Hepatocyte (in vitro differentiated cells): ENCODE measurements at regions not wholly inside any gene's neighbourhood (a gene's known extent, or its start where the extent isn't known, plus 50 kb on each side); places are given as distances from the start of the nearest gene placed in this dataset.

Experiments used
- DNase-seq: peaks from one replicate; pipeline ENCODE4 v3.0.0-alpha.2; 2016; ENCODE audit warnings: low spot score
- H2AFZ ChIP-seq: fragments of 200-600 bp; sonication (generic); 2 replicates; pipeline ENCODE4 v1.6.0; 2016; ENCODE audit warnings: antibody characterized with exemption, mild to moderate bottlenecking
- H3K27ac ChIP-seq: fragments of 200-600 bp; sonication (generic); 2 replicates; pipeline ENCODE4 v1.5.1; 2016; ENCODE audit warnings: mild to moderate bottlenecking
- H3K27me3 ChIP-seq: fragments of 200-600 bp; sonication (generic); 2 replicates; pipeline ENCODE4 v1.6.1; 2016
- H3K36me3 ChIP-seq: fragments of 200-600 bp; sonication (generic); replicated peaks from 2 replicates; pipeline ENCODE4 v1.5.1; 2016; ENCODE audit warnings: low read depth; ENCODE audit not compliant: insufficient read depth
- H3K4me1 ChIP-seq: fragments of 200-600 bp; sonication (generic); 2 replicates; pipeline ENCODE4 v1.5.1; 2016; ENCODE audit warnings: mild to moderate bottlenecking, moderate library complexity; ENCODE audit not compliant: insufficient read depth
- H3K4me2 ChIP-seq: fragments of 200-600 bp; sonication (generic); 2 replicates; pipeline ENCODE4 v1.6.0; 2016
- H3K4me3 ChIP-seq: fragments of 200-600 bp; sonication (generic); 2 replicates; pipeline ENCODE4 v1.5.1; 2016; ENCODE audit warnings: mild to moderate bottlenecking
- H3K79me2 ChIP-seq: fragments of 200-600 bp; sonication (generic); 2 replicates; pipeline ENCODE4 v1.6.0; 2017; ENCODE audit warnings: mild to moderate bottlenecking
- H3K9me2 ChIP-seq: fragments of 200-600 bp; sonication (generic); replicated peaks from 2 replicates; pipeline ENCODE4 v1.6.0; 2017; ENCODE audit warnings: mild to moderate bottlenecking; ENCODE audit not compliant: insufficient read depth
- H3K9me3 ChIP-seq: fragments of 200-600 bp; sonication (generic); 2 replicates; pipeline ENCODE4 v1.5.1; 2016; ENCODE audit warnings: low read depth, mild to moderate bottlenecking
- H4K20me1 ChIP-seq: fragments of 200-600 bp; sonication (generic); 2 replicates; pipeline ENCODE4 v1.6.0; 2016; ENCODE audit warnings: mild to moderate bottlenecking; ENCODE audit not compliant: insufficient read depth, poor library complexity, severe bottlenecking
- EZH2 ChIP-seq: fragments of 200-600 bp; sonication (generic); IDR thresholded peaks from 2 replicates; pipeline ENCODE4 v1.6.1; 2016; ENCODE audit warnings: antibody characterized with exemption, mild to moderate bottlenecking, borderline replicate concordance
- EZH2phosphoT487 ChIP-seq: fragments of 200-600 bp; sonication (generic); IDR thresholded peaks from one replicate; pipeline ENCODE4 v1.6.1; 2018; ENCODE audit warnings: antibody characterized with exemption, mild to moderate bottlenecking, low read depth, moderate library complexity; ENCODE audit not compliant: unreplicated experiment, severe bottlenecking
- WGBS: methylation state at CpG from one replicate; pipeline ENCODE4 v1.1.6; 2016; ENCODE audit warnings: low lambda C conversion rate; ENCODE audit errors: missing lambda C conversion rate; 5-methylcytosine and 5-hydroxymethylcytosine counted together
- TF ChIP-seq, protein P1 (sequence below): fragments of 200-600 bp; sonication (generic); IDR thresholded peaks from 2 replicates; pipeline ENCODE4 v1.5.1; 2016; ENCODE audit warnings: antibody characterized with exemption, mild to moderate bottlenecking; ENCODE audit not compliant: poor library complexity

DNA sequence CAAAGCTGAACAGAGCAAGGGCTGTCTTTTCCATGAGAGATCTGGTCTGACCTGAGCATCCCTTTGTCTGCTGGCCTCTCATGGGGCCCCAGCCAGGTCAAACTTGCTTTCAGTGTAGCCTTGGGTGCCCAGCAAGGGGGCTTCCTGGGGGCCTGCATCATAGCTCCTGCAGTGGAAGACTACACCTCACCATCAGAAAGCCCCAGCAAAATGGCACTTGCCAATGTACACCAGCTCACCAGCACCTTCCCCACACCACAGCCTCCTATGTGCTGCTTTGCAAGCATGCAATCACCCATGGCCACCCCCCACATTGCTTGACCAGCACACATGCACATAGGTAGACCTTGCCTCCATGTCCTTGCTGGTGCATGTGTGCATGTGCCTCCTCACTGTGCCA is 1478.1 kb downstream of the FSTL5 start:
- TF ChIP-seq, protein P1, sequence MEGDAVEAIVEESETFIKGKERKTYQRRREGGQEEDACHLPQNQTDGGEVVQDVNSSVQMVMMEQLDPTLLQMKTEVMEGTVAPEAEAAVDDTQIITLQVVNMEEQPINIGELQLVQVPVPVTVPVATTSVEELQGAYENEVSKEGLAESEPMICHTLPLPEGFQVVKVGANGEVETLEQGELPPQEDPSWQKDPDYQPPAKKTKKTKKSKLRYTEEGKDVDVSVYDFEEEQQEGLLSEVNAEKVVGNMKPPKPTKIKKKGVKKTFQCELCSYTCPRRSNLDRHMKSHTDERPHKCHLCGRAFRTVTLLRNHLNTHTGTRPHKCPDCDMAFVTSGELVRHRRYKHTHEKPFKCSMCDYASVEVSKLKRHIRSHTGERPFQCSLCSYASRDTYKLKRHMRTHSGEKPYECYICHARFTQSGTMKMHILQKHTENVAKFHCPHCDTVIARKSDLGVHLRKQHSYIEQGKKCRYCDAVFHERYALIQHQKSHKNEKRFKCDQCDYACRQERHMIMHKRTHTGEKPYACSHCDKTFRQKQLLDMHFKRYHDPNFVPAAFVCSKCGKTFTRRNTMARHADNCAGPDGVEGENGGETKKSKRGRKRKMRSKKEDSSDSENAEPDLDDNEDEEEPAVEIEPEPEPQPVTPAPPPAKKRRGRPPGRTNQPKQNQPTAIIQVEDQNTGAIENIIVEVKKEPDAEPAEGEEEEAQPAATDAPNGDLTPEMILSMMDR = no peak
- no peak for TF ChIP-seq EZH2phosphoT487
- no peak for DNase-seq
- Histone ChIP-seq H2AFZ (no peak overlapping the region), H3K4me3 (no peak overlapping the region), H3K4me2 (no peak overlapping the region), H3K4me1 (no peaks in the 10 kb centered on the region), H3K9me2 (no peaks in the 10 kb centered on the region), H3K27ac (no peak overlapping the region), H3K27me3 (no peaks in the 10 kb centered on the region), H3K79me2 (no peaks in the 10 kb centered on the region), H3K9me3 (no peaks in the 10 kb centered on the region), H3K36me3 (no peaks in the 10 kb centered on the region), H4K20me1 (no peaks in the 10 kb centered on the region)

DNA sequence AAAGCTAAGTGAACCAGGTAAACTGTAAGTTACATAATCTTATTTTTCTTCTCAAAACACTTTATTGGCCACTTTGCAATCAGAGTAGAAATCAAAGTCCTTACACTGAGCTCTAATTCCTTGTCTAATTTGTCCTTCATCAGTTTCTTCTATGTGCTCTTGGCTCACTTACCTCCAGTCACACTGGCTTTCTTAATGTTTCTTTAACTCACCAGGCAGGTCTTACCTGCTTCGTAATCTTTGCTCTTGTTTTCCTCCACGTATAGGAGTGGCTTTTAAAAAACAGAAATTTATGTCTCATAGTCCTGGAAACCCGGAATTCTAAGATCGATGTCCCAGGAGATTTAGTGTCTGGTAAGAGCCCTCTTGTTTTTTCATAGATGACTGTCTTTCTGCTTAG is 1462.1 kb downstream of the FSTL5 start:
- Histone ChIP-seq H2AFZ (no peak overlapping the region), H3K79me2 (no peaks in the 10 kb centered on the region), H3K36me3 (no peaks in the 10 kb centered on the region), H3K9me3 (no peaks in the 10 kb centered on the region), H3K4me1 (no peaks in the 10 kb centered on the region), H4K20me1 (no peaks in the 10 kb centered on the region), H3K27me3 (no peaks in the 10 kb centered on the region), H3K9me2 (no peaks in the 10 kb centered on the region), H3K4me3 (no peak overlapping the region), H3K4me2 (no peak overlapping the region), H3K27ac (no peak overlapping the region)
- TF ChIP-seq EZH2phosphoT487 (no peak), EZH2 (no peak)
- TF ChIP-seq, protein P1 = no peak
- WGBS = 73% methylated on average over 4 of the region's 4 CpGs
- no peak for DNase-seq

DNA sequence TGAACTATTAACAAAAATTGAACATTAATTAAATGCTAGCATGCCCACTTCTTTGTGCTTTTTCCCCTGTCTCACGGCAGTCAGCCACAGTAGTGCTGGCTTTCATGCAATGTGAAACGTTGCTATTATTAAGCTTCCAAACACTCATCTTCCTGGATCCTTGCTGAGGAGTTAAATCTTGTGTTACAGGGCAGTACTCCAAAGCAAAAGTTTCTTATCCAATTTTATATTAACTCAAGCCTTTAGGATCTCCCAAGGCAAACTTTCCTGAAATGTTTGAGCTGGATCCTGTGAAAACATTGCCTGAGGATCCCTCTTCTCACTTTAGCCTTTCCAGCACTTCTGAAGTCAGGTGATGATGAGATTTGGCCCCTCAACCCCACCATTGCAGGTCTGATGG is 1454.8 kb downstream of the FSTL5 start:
- Histone ChIP-seq H2AFZ (no peak overlapping the region), H3K27me3 (no peaks in the 10 kb centered on the region), H3K4me3 (no peak overlapping the region), H3K4me2 (no peak overlapping the region), H3K4me1 (no peaks in the 10 kb centered on the region), H3K9me2 (no peaks in the 10 kb centered on the region), H3K79me2 (no peaks in the 10 kb centered on the region), H3K36me3 (no peaks in the 10 kb centered on the region), H4K20me1 (no peaks in the 10 kb centered on the region), H3K9me3 (no peaks in the 10 kb centered on the region), H3K27ac (no peak overlapping the region)
- 77% methylated on average over 2 of the region's 2 CpGs for WGBS
- no peak for DNase-seq
- no peak for TF ChIP-seq EZH2phosphoT487
- TF ChIP-seq, protein P1 = no peak
- TF ChIP-seq EZH2 = no peak

DNA sequence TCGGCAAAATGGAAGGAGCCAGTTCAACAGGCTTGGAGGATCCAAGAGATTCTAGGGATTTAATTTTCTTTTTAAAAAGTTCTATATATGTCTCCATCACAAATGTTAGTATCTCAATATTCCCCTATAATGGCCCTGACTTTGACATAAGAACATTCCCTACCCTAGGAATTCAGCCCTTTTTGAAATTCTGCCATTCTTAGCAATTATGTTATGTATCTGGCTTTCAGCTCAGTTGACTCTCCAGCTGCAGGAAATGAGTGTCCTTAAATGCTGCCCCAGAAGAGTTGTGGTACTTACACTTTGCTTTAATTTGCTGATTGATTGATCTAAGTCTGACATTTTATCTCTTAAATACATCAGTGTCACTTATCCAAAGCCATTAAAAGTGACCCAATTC is 1454.3 kb downstream of the FSTL5 start:
- DNase-seq = no peak
- Histone ChIP-seq H3K27ac (no peak overlapping the region), H3K9me3 (no peaks in the 10 kb centered on the region), H3K4me2 (no peak overlapping the region), H2AFZ (no peak overlapping the region), H4K20me1 (no peaks in the 10 kb centered on the region), H3K79me2 (no peaks in the 10 kb centered on the region), H3K4me1 (no peaks in the 10 kb centered on the region), H3K36me3 (no peaks in the 10 kb centered on the region), H3K27me3 (no peaks in the 10 kb centered on the region), H3K9me2 (no peaks in the 10 kb centered on the region), H3K4me3 (no peak overlapping the region)
- TF ChIP-seq, protein P1 = no peak
- no peak for TF ChIP-seq EZH2
- TF ChIP-seq EZH2phosphoT487 = no peak
- 100% methylated on average over 1 of the region's 1 CpG for WGBS
